ENCODE measurements at regions not wholly inside any gene's neighbourhood (a gene's known extent, or its start where the extent isn't known, plus 50 kb on each side); places are given as distances from the start of the nearest gene placed in this dataset.
A peak's percentile ranks its signal among the peaks of the same experiment; 100 is the strongest.

DNA sequence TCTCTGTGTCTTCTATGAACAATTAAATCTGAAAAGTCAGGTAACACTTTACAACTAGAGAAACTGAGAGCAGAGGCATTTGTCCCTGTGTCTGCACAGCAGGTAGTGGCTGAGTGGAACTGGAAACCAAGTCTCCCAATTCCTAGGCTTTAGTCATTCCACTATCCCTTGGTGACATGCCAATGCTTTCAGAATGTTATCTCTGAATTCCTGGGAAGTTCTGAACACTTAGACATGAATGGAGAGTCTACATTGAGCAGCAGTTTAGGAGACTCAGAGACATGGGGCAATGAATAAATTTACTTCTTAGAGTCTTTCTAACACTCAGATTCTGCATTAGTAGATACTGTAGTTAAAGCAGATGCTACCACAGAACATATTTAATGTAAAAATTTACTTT is 94.8 kb upstream of the APC start:
- TF ChIP-seq, protein P1, sequence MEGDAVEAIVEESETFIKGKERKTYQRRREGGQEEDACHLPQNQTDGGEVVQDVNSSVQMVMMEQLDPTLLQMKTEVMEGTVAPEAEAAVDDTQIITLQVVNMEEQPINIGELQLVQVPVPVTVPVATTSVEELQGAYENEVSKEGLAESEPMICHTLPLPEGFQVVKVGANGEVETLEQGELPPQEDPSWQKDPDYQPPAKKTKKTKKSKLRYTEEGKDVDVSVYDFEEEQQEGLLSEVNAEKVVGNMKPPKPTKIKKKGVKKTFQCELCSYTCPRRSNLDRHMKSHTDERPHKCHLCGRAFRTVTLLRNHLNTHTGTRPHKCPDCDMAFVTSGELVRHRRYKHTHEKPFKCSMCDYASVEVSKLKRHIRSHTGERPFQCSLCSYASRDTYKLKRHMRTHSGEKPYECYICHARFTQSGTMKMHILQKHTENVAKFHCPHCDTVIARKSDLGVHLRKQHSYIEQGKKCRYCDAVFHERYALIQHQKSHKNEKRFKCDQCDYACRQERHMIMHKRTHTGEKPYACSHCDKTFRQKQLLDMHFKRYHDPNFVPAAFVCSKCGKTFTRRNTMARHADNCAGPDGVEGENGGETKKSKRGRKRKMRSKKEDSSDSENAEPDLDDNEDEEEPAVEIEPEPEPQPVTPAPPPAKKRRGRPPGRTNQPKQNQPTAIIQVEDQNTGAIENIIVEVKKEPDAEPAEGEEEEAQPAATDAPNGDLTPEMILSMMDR (IDR thresholded peaks at IDR 0.05): no peak
- DNase-seq (ENCODE audit: low spot score): no peak
- Histone ChIP-seq H3K27ac (no peak overlapping the region), H3K27me3 (no peaks in the 10 kb centered on the region), H3K4me3 (no peak overlapping the region), H3K9me3 (no peaks in the 10 kb centered on the region), H3K36me3 (no peaks in the 10 kb centered on the region), H3K4me1 (peaks cover 0 to 11% of the 10 kb centered on the region in 2 donors)

DNA sequence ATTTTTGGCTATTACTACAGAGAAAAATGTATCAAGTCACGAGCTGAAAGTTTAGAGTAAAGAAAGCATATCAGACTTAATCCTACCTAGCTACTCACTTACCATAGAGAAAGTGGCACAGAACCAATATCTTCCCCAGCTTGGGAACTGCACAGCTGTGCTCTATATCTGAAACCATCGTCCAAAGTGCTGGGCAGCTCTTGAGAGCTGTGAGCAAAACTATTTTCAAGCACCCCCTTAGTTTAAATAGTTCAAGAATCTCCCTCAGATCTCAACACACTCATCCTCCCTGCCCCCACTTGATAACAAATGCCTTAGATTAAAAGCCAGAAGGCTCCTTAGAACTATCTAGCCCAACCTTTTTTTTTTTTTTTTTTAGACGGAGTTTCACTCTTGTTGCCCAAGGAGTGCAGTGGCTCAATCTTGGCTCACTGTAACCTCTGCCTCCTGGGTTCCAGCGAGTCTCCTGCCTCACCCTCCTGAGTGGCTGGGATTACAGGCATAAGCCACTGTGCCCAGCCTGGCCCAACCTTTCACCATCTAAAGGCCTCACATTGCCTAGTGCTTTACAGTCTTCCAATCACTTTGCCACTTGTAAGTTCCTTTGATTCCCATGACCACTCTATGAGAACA is 94.2 kb upstream of the APC start:
- Histone ChIP-seq H3K27ac (peak overlapping the region in 1 of 2 donors; percentile 18), H3K27me3 (no peaks in the 10 kb centered on the region), H3K4me1 (peaks cover 0 to 8% of the 10 kb centered on the region in 2 donors), H3K36me3 (no peaks in the 10 kb centered on the region), H3K4me3 (no peak overlapping the region), H3K9me3 (no peaks in the 10 kb centered on the region)
- TF ChIP-seq, protein P1 (IDR thresholded peaks at IDR 0.05): no peak
- no peak for DNase-seq (ENCODE audit: low spot score)

DNA sequence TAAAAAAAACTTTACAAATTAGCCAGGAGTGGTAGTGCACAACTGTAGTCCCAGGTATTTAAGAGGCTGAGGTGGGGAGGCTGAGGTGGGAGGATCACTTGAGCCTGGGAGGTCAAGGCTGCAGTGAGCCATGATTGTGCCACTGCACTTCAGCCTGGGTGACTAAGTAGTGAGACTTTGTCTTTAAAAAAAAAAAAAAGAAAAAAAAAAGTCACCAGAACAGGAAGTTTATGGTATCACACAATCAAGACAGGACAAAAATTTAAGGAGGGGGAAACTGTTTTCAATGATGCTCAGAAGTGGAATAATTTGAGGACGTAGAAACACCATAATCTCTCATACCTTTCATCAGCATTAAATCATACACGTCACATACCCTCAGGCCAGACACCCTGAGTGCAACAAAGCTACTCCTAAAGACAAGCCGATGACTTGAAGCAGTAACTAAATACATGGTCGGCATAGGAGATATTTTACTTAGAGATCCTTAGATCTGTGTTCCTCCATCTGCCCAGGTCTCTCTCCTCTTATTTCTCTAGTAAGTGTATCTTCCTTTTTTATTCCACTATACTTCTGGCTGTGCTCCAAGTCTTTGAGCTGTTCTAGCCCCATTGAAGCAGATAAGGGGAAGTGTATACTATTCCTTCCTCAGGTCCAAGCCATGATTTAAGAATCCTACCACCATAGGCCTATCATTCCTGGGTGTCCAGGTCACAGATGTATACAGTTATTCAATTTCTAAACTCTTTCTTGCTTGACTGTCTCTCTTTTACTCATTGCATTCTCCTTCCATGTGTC is 91.3 kb upstream of the APC start:
- Histone ChIP-seq H3K27me3 (no peaks in the 10 kb centered on the region), H3K27ac (no peak overlapping the region), H3K4me3 (no peak overlapping the region), H3K36me3 (no peaks in the 10 kb centered on the region), H3K4me1 (peaks cover 0 to 4% of the 10 kb centered on the region in 2 donors), H3K9me3 (no peaks in the 10 kb centered on the region)
- TF ChIP-seq, protein P1 (IDR thresholded peaks at IDR 0.05): no peak
- no peak for DNase-seq (ENCODE audit: low spot score)

DNA sequence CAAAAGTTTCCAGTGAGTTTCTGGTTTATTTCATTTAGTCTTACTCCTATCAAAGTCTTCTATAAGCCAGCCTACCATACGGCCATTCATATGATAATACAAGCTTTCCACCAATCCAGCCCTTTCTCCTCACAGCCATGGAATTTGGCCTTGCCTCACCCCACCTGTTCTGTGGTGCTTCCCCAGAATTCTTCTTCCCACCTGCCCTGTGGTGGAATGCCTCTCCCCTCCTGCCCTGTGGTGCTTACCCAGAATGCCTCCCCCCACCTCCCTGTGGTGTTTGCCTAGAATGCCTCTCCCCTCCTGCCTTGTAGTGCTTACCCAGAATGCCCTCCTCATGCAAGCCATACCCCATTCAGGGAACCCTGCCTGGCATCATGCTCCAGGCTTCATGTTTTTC is 90.3 kb upstream of the APC start:
- Histone ChIP-seq H3K27me3 (no peaks in the 10 kb centered on the region), H3K9me3 (no peaks in the 10 kb centered on the region), H3K27ac (no peak overlapping the region), H3K36me3 (no peaks in the 10 kb centered on the region), H3K4me3 (no peak overlapping the region), H3K4me1 (peaks cover 0 to 4% of the 10 kb centered on the region in 2 donors)
- no peak for DNase-seq (ENCODE audit: low spot score)
- TF ChIP-seq, protein P1 (IDR thresholded peaks at IDR 0.05): no peak

DNA sequence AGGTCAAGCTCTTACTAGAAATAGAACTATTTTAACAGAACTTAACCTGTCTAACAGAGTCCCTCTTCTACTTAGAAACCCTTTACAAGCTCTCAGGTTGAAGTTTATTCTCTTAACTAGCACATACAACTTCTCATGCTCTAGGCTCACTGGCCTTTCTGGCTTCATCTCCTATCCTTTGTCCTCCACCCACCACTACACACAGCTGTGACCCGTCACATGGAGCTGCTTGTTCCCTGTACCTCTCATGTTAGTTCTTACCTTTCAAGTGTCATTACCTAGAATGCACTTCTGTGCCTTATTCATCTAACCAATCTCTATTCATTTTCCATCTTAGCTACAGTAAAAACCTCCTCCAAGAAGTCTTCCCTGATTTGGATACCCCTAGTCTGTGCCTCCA is 89.4 kb upstream of the APC start:
- DNase-seq (ENCODE audit: low spot score): no peak
- Histone ChIP-seq H3K27ac (no peak overlapping the region), H3K27me3 (no peaks in the 10 kb centered on the region), H3K4me3 (no peak overlapping the region), H3K36me3 (no peaks in the 10 kb centered on the region), H3K9me3 (no peaks in the 10 kb centered on the region), H3K4me1 (peaks cover 0 to 4% of the 10 kb centered on the region in 2 donors)
- TF ChIP-seq, protein P1 (IDR thresholded peaks at IDR 0.05): no peak
